Heart left ventricle (tissue), 13 donors: ENCODE measurements at regions not wholly inside any gene's neighbourhood (a gene's known extent, or its start where the extent isn't known, plus 50 kb on each side); places are given as distances from the start of the nearest gene placed in this dataset.

Experiments
- CTCF ChIP-seq, 12 donors: fragments of 200-600 bp; sonication (generic) in 4 of 12; IDR thresholded peaks; one replicate each; pipeline versions ENCODE4 v1.5.0 to v1.8.0; 2018 to 2022; ENCODE audit warnings: antibody characterized with exemption in 12 of 12, mild to moderate bottlenecking in 5 of 12
- POLR2A ChIP-seq, 2 donors: fragments of 450-650 bp; IDR thresholded peaks; one replicate each; pipeline ENCODE4 v1.6.1; 2017; ENCODE audit warnings: antibody characterized with exemption in 2 of 2, mild to moderate bottlenecking in 2 of 2, moderate library complexity in 2 of 2
- donor health status: ischemic (EF 13 %, LVEDD 7.1; RV severe dilation, severe dysfunction).
- donor health status: DM: no; HTN: yes; CAD: no.
- donor health status: DM: no; HTN: no; CAD: no.
- donor health status: ischemic (EF 25% LVEDD 6.9; RV normal size, moderate dysfunction).
- donor health status: ischemic (EF 25% LVEDD 5.7; RV mildly dilated, moderate dysfunction).
- donor health status: ischemic (EF 35%, LVEDD 5.7; RV mildly dilated, moderate dysfunction).
- donor health status: nonischemic (EF 11% LVEDD 7.7; RV severe dilation, severe dysfunction).
- donor health status: DM: yes; HTN: yes; CAD: no.
- donor health status: PGD.
- donor health status: ischemic (EF 29% LVEDD 5.4; RV normal size, mild dysfunction).
- donor health status: nonischemic (EF 23%, LVEDD 6.1; RV moderate dilation, normal function).

- TF ChIP-seq CTCF (IDR thresholded peaks at IDR 0.05), result no peak
- TF ChIP-seq POLR2A (IDR thresholded peaks at IDR 0.05), result no peak
These were observed 94.6 kb upstream of the PTCH1 start for GRCh38 chr9:95611354-95611753.
